ENCODE measurements at regions not wholly inside any gene's neighbourhood (a gene's known extent, or its start where the extent isn't known, plus 50 kb on each side); places are given as distances from the start of the nearest gene placed in this dataset.

DNA sequence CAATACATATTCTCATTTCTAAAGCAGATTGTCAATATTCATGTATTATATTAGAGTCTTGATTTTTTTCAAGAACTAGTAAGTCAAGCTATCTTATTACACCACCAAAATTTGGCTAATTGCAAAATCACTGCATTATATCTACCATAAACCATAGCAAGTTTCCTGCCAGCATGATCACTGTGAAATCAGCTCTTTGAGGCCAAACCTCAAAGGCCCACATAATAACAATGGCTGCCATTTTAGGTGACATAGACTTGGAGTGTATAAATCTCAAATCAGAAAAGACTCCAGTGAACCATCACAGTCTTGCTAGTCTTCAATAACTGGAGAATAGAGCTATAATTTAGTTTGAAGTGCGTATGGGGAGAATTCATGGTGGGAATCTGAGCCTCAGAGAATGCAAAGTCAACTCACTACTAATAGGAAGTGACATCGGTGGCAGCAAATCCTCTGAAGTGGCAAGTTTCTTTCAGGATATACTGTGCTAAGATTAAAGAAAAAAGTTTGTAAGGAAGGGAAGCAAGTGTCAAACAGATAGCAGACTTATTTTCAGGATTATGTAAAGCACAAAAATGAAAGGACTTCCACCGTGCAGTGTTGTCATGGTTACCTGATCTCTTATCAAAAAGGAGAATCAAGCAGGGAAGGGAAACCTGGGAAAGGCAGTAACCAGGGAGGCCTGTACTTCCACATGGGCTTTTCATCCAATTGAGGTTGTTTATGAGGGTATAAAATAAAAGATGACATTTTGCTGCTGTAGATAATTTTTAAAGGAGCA lies 117.4 kb upstream of the FNDC3A start:
- TF ChIP-seq, protein P1, sequence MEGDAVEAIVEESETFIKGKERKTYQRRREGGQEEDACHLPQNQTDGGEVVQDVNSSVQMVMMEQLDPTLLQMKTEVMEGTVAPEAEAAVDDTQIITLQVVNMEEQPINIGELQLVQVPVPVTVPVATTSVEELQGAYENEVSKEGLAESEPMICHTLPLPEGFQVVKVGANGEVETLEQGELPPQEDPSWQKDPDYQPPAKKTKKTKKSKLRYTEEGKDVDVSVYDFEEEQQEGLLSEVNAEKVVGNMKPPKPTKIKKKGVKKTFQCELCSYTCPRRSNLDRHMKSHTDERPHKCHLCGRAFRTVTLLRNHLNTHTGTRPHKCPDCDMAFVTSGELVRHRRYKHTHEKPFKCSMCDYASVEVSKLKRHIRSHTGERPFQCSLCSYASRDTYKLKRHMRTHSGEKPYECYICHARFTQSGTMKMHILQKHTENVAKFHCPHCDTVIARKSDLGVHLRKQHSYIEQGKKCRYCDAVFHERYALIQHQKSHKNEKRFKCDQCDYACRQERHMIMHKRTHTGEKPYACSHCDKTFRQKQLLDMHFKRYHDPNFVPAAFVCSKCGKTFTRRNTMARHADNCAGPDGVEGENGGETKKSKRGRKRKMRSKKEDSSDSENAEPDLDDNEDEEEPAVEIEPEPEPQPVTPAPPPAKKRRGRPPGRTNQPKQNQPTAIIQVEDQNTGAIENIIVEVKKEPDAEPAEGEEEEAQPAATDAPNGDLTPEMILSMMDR (IDR thresholded peaks at IDR 0.05), result no peak
- TF ChIP-seq POLR2A (IDR thresholded peaks at IDR 0.05) (no peak), POLR2AphosphoS5 (IDR thresholded peaks at IDR 0.05; ENCODE audit: insufficient read depth in 1 of 2, low read depth in 1 of 2) (no peak)

All from vagina (tissue), 2 donors.